Stomach (tissue), 8 donors: ENCODE measurements at regions not wholly inside any gene's neighbourhood (a gene's known extent, or its start where the extent isn't known, plus 50 kb on each side); places are given as distances from the start of the nearest gene placed in this dataset.

Source experiments
- DNase-seq, 2 donors: peaks; one replicate each; pipeline versions ENCODE4 v3.0.0 to v3.0.0-alpha.2; 2013 to 2019
- H3K27ac ChIP-seq, 5 donors: fragments of 200-600 bp in 4 of 5; sonication (generic) in 4 of 5; one replicate each; pipeline ENCODE4 v1.5.1; 2013 to 2019; ENCODE audit warnings: mild to moderate bottlenecking in 1 of 5, moderate library complexity in 1 of 5
- H3K27me3 ChIP-seq, 3 donors: fragments of 200-600 bp; sonication (generic); one replicate each; pipeline ENCODE4 v1.5.1; 2017 to 2019; ENCODE audit warnings: mixed run types in 1 of 3
- H3K36me3 ChIP-seq, 4 donors: fragments of 200-600 bp; sonication (generic); 1 replicate in 3 of 4; 2 replicates in 1 of 4; pipeline ENCODE4 v1.5.1; 2016 to 2019
- H3K4me1 ChIP-seq, 4 donors: fragments of 200-600 bp; sonication (generic); one replicate each; pipeline ENCODE4 v1.5.1; 2016 to 2019
- H3K4me3 ChIP-seq, 4 donors: fragments of 200-600 bp; sonication (generic) in 3 of 4; one replicate each; pipeline ENCODE4 v1.5.1; 2016 to 2019; ENCODE audit warnings: mild to moderate bottlenecking in 1 of 4
- H3K9me3 ChIP-seq, 4 donors: fragments of 200-600 bp; sonication (generic); one replicate each; pipeline ENCODE4 v1.5.1; 2016 to 2019
- CTCF ChIP-seq, 7 experiments: fragments of 450-650 bp in 4 of 7; fragments of 200-600 bp in 3 of 7; sonication (generic) in 3 of 7; IDR thresholded peaks; one replicate each; pipeline ENCODE4 v1.5.1; 2016 to 2019; ENCODE audit warnings: antibody characterized with exemption in 7 of 7, control low read depth in 2 of 7, mild to moderate bottlenecking in 1 of 7
- EP300 ChIP-seq: sonication (generic); formaldehyde crosslinking; IDR thresholded peaks from one replicate; pipeline ENCODE4 v1.6.1; 2017; ENCODE audit warnings: antibody characterized with exemption
- POLR2A ChIP-seq, 4 donors: fragments of 450-650 bp; IDR thresholded peaks; one replicate each; pipeline ENCODE4 v1.6.1; 2016; ENCODE audit warnings: antibody characterized with exemption in 4 of 4, control low read depth in 2 of 4, mild to moderate bottlenecking in 1 of 4, moderate library complexity in 1 of 4
- POLR2AphosphoS5 ChIP-seq, 3 donors: sonication (generic); formaldehyde crosslinking; IDR thresholded peaks; one replicate each; pipeline ENCODE4 v1.6.1; 2016; ENCODE audit warnings: antibody characterized with exemption in 3 of 3
- WGBS, 5 donors: extraction: QIAGEN DNeasy Blood & Tissue Kit in 3 of 5; methylation state at CpG; one replicate each; pipeline versions ENCODE4 v1.1.5 to v1.1.7; 2013 to 2018; 5-methylcytosine and 5-hydroxymethylcytosine counted together
- intact Hi-C: fragments of 100-400 bp; cut with DNase I; formaldehyde crosslinking; loops from one replicate; pipeline ENCODE4 v1.15.1; 2023; ENCODE audit warnings: low total_unique reads
- donor health status: healthy with polysubstance abuse.
- donor health status: Bipolar disorder and iron deficiency.
- donor health status: healthy.

DNA sequence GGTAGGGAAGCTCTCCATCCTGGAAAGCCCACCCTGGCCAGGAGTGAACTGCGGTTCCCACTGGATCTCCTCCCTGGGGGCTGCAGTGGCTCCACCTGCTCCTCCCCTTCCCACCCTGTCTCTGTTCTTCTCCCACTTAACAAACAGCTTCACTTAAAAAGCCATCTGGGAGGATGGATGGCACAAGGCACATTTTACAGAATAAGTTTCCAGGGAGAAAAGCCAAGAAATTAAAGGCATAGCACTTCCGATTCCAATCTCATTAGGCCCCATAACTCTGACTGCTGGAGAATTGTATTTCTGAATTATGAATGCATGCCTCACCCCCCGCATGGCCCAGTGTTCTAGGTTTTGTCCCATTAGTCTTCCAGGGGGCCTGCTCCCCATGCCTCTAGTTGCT lies 718.3 kb downstream of the PTPRU start:
- H3K36me3 ChIP-seq: no peaks in the 10 kb centered on the region
- H3K4me1 ChIP-seq: no peaks in the 10 kb centered on the region
- WGBS, 5 donors: 73 to 94% (median 90%) methylated on average over 3 of the region's 3 CpGs
- intact Hi-C loops: no loop called here
- no peak overlapping the region for H3K27ac ChIP-seq
- H3K9me3 ChIP-seq: no peaks in the 10 kb centered on the region
- H3K27me3 ChIP-seq: peaks cover 0 to 30% (median 0%) of the 10 kb centered on the region in 3 donors
- DNase-seq: no peak
- TF ChIP-seq EP300 (no peak), POLR2A (IDR thresholded peaks at IDR 0.05) (no peak), CTCF (IDR thresholded peaks at IDR 0.05) (no peak), POLR2AphosphoS5 (IDR thresholded peaks at IDR 0.05) (no peak)
- H3K4me3 ChIP-seq: no peak overlapping the region

GRCh38 chr1:29953961-29954360 lies 717.6 kb downstream of the PTPRU start:
- Histone ChIP-seq H3K4me1 (no peaks in the 10 kb centered on the region), H3K9me3 (no peaks in the 10 kb centered on the region), H3K27ac (no peak overlapping the region), H3K27me3 (peaks cover 0 to 29% (median 0%) of the 10 kb centered on the region in 3 donors), H3K36me3 (no peaks in the 10 kb centered on the region), H3K4me3 (no peak overlapping the region)
- intact Hi-C loops: no loop called here
- TF ChIP-seq POLR2AphosphoS5 (IDR thresholded peaks at IDR 0.05) (no peak), CTCF (IDR thresholded peaks at IDR 0.05) (no peak), EP300 (no peak), POLR2A (IDR thresholded peaks at IDR 0.05) (no peak)
- WGBS, 5 donors: 42 to 59% (median 54%) methylated on average over 7 of the region's 7 CpGs
- DNase-seq: no peak

- no peaks in the 10 kb centered on the region for H3K36me3 ChIP-seq
- DNase-seq: no peak
- WGBS, 5 donors: 37 to 75% (median 38%) methylated on average over 1 of the region's 1 CpG
- peaks cover 0 to 64% (median 0%) of the 10 kb centered on the region in 3 donors for H3K27me3 ChIP-seq
- no peaks in the 10 kb centered on the region for H3K9me3 ChIP-seq
- TF ChIP-seq EP300: no peak
- no peak for TF ChIP-seq CTCF (IDR thresholded peaks at IDR 0.05)
- no peak for TF ChIP-seq POLR2A (IDR thresholded peaks at IDR 0.05)
- no peak for TF ChIP-seq POLR2AphosphoS5 (IDR thresholded peaks at IDR 0.05)
- H3K4me1 ChIP-seq: no peaks in the 10 kb centered on the region
- no peak overlapping the region for H3K4me3 ChIP-seq
- intact Hi-C loops: no loop called here
- H3K27ac ChIP-seq: no peak overlapping the region
Observed at GRCh38 chr1:29949676-29950075, 713.4 kb downstream of the PTPRU start.

DNA sequence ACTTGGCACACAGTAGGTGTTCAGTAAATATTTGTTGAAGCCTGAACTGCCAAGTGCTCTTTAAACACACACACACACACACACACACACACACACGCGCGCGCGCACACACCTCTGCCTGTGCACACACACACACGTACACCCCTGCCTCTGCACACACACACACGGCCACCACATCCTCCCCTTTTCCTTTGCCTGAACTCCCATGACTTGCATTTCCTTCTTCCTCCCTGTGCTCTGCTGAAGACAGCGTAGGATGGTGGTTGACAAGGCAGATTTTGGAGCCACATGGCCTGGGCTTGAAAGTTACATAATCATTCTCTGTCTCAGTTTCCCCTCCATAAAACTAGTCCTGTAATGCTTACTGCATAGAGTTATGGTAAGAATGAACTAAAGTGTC lies 712.3 kb downstream of the PTPRU start:
- no peak for DNase-seq
- no peaks in the 10 kb centered on the region for H3K4me1 ChIP-seq
- 55 to 75% (median 66%) methylated on average over 8 of the region's 8 CpGs for WGBS, 5 donors
- H3K4me3 ChIP-seq: no peak overlapping the region
- TF ChIP-seq CTCF (IDR thresholded peaks at IDR 0.05) (no peak), POLR2AphosphoS5 (IDR thresholded peaks at IDR 0.05) (no peak), EP300 (no peak), POLR2A (IDR thresholded peaks at IDR 0.05) (no peak)
- H3K27ac ChIP-seq: no peak overlapping the region
- intact Hi-C loops: no loop called here
- no peaks in the 10 kb centered on the region for H3K9me3 ChIP-seq
- H3K36me3 ChIP-seq: no peaks in the 10 kb centered on the region
- H3K27me3 ChIP-seq: peaks cover 0 to 54% (median 0%) of the 10 kb centered on the region in 3 donors
